Neuronal stem cell (in vitro differentiated cells): ENCODE measurements at regions not wholly inside any gene's neighbourhood (a gene's known extent, or its start where the extent isn't known, plus 50 kb on each side); places are given as distances from the start of the nearest gene placed in this dataset.
A peak's percentile ranks its signal among the peaks of the same experiment; 100 is the strongest.

Experiments used
- DNase-seq: peaks from one replicate; pipeline ENCODE4 v3.0.0-alpha.2; 2013; ENCODE audit warnings: low spot score
- H2AFZ ChIP-seq: one replicate; pipeline ENCODE4 v1.6.1; 2013; ENCODE audit warnings: mild to moderate bottlenecking, low read length, inconsistent platforms
- H2AK5ac ChIP-seq: 2 replicates; pipeline ENCODE4 v1.6.1; 2013; ENCODE audit warnings: low read depth, mild to moderate bottlenecking, inconsistent platforms, low read length, moderate library complexity, mixed read lengths
- H2BK120ac ChIP-seq: 2 replicates; pipeline ENCODE4 v1.6.1; 2013; ENCODE audit warnings: low read depth, mild to moderate bottlenecking, inconsistent platforms, low read length, moderate library complexity, mixed read lengths
- H2BK12ac ChIP-seq: one replicate; pipeline ENCODE4 v1.6.1; 2013; ENCODE audit warnings: low read length, inconsistent platforms
- H2BK15ac ChIP-seq: 2 replicates; pipeline ENCODE4 v1.6.1; 2013; ENCODE audit warnings: mild to moderate bottlenecking, low read length, inconsistent platforms, mixed read lengths
- H2BK5ac ChIP-seq: one replicate; pipeline ENCODE4 v1.6.1; 2013; ENCODE audit warnings: inconsistent platforms, mild to moderate bottlenecking, low read length, moderate library complexity
- H3K14ac ChIP-seq: one replicate; pipeline ENCODE4 v1.6.1; 2013; ENCODE audit warnings: low read length, inconsistent platforms
- H3K18ac ChIP-seq: 2 replicates; pipeline ENCODE4 v1.6.1; 2013; ENCODE audit warnings: low read length, inconsistent platforms
- H3K23ac ChIP-seq: 2 replicates; pipeline ENCODE4 v1.6.1; 2013; ENCODE audit warnings: low read depth, mild to moderate bottlenecking, mixed read lengths, low read length, inconsistent platforms; ENCODE audit not compliant: poor library complexity
- H3K27ac ChIP-seq: replicated peaks from 3 replicates; pipeline ENCODE4 v1.5.1; 2013; ENCODE audit warnings: low read length, inconsistent platforms
- H3K27me3 ChIP-seq, 3 experiments: 2 replicates each; pipeline ENCODE4 v1.6.1; 2013; ENCODE audit warnings: low read length in 3 of 3, mild to moderate bottlenecking in 2 of 3, inconsistent platforms in 1 of 3, low read depth in 1 of 3, mixed read lengths in 1 of 3, moderate library complexity in 1 of 3; ENCODE audit not compliant: control insufficient read depth in 3 of 3, insufficient read depth in 3 of 3
- H3K36me3 ChIP-seq, 2 donors: replicated peaks in 1 of 2; 2 replicates each; pipeline ENCODE4 v1.6.1; 2013; ENCODE audit warnings: low read length in 2 of 2; ENCODE audit not compliant: control insufficient read depth in 2 of 2, insufficient read depth in 2 of 2
- H3K4ac ChIP-seq: 2 replicates; pipeline ENCODE4 v1.6.1; 2013; ENCODE audit warnings: inconsistent platforms, mild to moderate bottlenecking, low read length, moderate library complexity
- H3K4me1 ChIP-seq, 2 donors: 1 replicate in 1 of 2; 2 replicates in 1 of 2; pipeline ENCODE4 v1.6.1; 2013; ENCODE audit warnings: low read length in 2 of 2, low read depth in 1 of 2; ENCODE audit not compliant: control insufficient read depth in 2 of 2, insufficient read depth in 1 of 2
- H3K4me2 ChIP-seq: one replicate; pipeline ENCODE4 v1.6.1; 2013; ENCODE audit warnings: mild to moderate bottlenecking, low read length, inconsistent platforms; ENCODE audit not compliant: insufficient read depth, poor library complexity, severe bottlenecking
- H3K4me3 ChIP-seq, 2 donors: 2 replicates each; pipeline ENCODE4 v1.5.1; 2013; ENCODE audit warnings: low read length in 2 of 2, mild to moderate bottlenecking in 2 of 2, inconsistent platforms in 1 of 2, moderate library complexity in 1 of 2
- H3K79me1 ChIP-seq: one replicate; pipeline ENCODE4 v1.6.1; 2013; ENCODE audit warnings: low read depth, mild to moderate bottlenecking, inconsistent platforms, low read length, moderate library complexity
- H3K9ac ChIP-seq: one replicate; pipeline ENCODE4 v1.6.1; 2013; ENCODE audit warnings: mild to moderate bottlenecking, low read depth, low read length, inconsistent platforms; ENCODE audit not compliant: poor library complexity
- H3K9me3 ChIP-seq, 2 donors: replicated peaks in 1 of 2; 2 replicates each; pipeline versions ENCODE3 to v1.6.1; 2013; ENCODE audit warnings: low read length in 2 of 2, mild to moderate bottlenecking in 2 of 2, inconsistent platforms in 1 of 2, low read depth in 1 of 2, mixed read lengths in 1 of 2, moderate library complexity in 1 of 2; ENCODE audit not compliant: control insufficient read depth in 2 of 2, insufficient read depth in 1 of 2
- H4K8ac ChIP-seq: one replicate; pipeline ENCODE4 v1.6.1; 2013; ENCODE audit warnings: low read depth, mild to moderate bottlenecking, inconsistent platforms, low read length, moderate library complexity
- H4K91ac ChIP-seq: one replicate; pipeline ENCODE4 v1.6.1; 2013; ENCODE audit warnings: low read length, low read depth, mild to moderate bottlenecking, inconsistent platforms; ENCODE audit not compliant: poor library complexity
- WGBS, 2 donors: extraction: QIAGEN DNeasy Blood & Tissue Kit; methylation state at CpG; one replicate each; pipeline ENCODE4 v1.1.7; 2013; ENCODE audit warnings: missing lambda C conversion rate in 2 of 2, mixed read lengths in 1 of 2; ENCODE audit not compliant: insufficient read length in 2 of 2, insufficient replicate concordance in 1 of 2; ENCODE audit errors: extremely low coverage in 2 of 2; 5-methylcytosine and 5-hydroxymethylcytosine counted together

GRCh38 chr3:151578495-151578894 is 117.6 kb upstream of the IGSF10 start:
- Histone ChIP-seq H2BK5ac (no peak overlapping the region), H3K4ac (no peak overlapping the region), H3K14ac (no peak overlapping the region), H3K27ac (no peak overlapping the region), H3K9me3 (peaks cover 0 to 3% of the 10 kb centered on the region in 2 donors), H3K4me2 (no peak overlapping the region), H2AK5ac (no peak overlapping the region), H4K91ac (no peak overlapping the region), H3K27me3 (no peaks in the 10 kb centered on the region), H2BK15ac (no peak overlapping the region), H3K18ac (no peak overlapping the region), H3K4me1 (peaks cover 0 to 4% of the 10 kb centered on the region in 2 donors), H2BK12ac (no peak overlapping the region), H3K79me1 (no peaks in the 10 kb centered on the region), H3K36me3 (no peaks in the 10 kb centered on the region), H3K4me3 (no peak overlapping the region), H3K9ac (no peak overlapping the region), H2AFZ (no peak overlapping the region), H2BK120ac (no peak overlapping the region), H3K23ac (no peak overlapping the region), H4K8ac (no peak overlapping the region)
- WGBS, 2 donors = no CpG with 5 or more reads among the region's 1 CpG
- DNase-seq = no peak

GRCh38 chr3:151576511-151577137 is 115.8 kb upstream of the IGSF10 start:
- no peak overlapping the region for H3K27ac ChIP-seq
- H3K4me2 ChIP-seq = no peak overlapping the region
- no peak overlapping the region for H2BK15ac ChIP-seq
- no peak overlapping the region for H4K8ac ChIP-seq
- WGBS, 2 donors = no CpG with 5 or more reads among the region's 7 CpGs
- peak overlapping the region; percentile 47 for H2AFZ ChIP-seq
- no peak overlapping the region for H4K91ac ChIP-seq
- H2AK5ac ChIP-seq = no peak overlapping the region
- H3K9ac ChIP-seq = no peak overlapping the region
- H3K18ac ChIP-seq = no peak overlapping the region
- no peak overlapping the region for H3K14ac ChIP-seq
- no peaks in the 10 kb centered on the region for H3K36me3 ChIP-seq
- DNase-seq = no peak
- no peaks in the 10 kb centered on the region for H3K79me1 ChIP-seq
- no peak overlapping the region for H3K4me3 ChIP-seq
- H3K9me3 ChIP-seq = peaks cover 0 to 3% of the 10 kb centered on the region in 2 donors
- no peak overlapping the region for H3K4ac ChIP-seq
- peaks cover 0 to 4% of the 10 kb centered on the region in 2 donors for H3K4me1 ChIP-seq
- no peaks in the 10 kb centered on the region for H3K27me3 ChIP-seq
- H2BK120ac ChIP-seq = no peak overlapping the region
- H2BK5ac ChIP-seq = no peak overlapping the region
- H3K23ac ChIP-seq = no peak overlapping the region
- no peak overlapping the region for H2BK12ac ChIP-seq

- no peak overlapping the region for H2BK15ac ChIP-seq
- no peak overlapping the region for H3K4ac ChIP-seq
- peaks cover 0 to 3% (median 0%) of the 10 kb centered on the region in 3 experiments for H3K27me3 ChIP-seq
- H3K9ac ChIP-seq = no peak overlapping the region
- H2AFZ ChIP-seq = no peak overlapping the region
- H2BK5ac ChIP-seq = no peak overlapping the region
- no peak overlapping the region for H3K4me3 ChIP-seq
- no peak overlapping the region for H2AK5ac ChIP-seq
- no peak for DNase-seq
- H3K79me1 ChIP-seq = no peaks in the 10 kb centered on the region
- no CpG with 5 or more reads among the region's 4 CpGs for WGBS, 2 donors
- H3K36me3 ChIP-seq = peaks cover 0 to 1% of the 10 kb centered on the region in 2 donors
- H4K91ac ChIP-seq = no peak overlapping the region
- no peak overlapping the region for H2BK120ac ChIP-seq
- H3K14ac ChIP-seq = no peak overlapping the region
- no peaks in the 10 kb centered on the region for H3K4me1 ChIP-seq
- H3K4me2 ChIP-seq = no peak overlapping the region
- H3K23ac ChIP-seq = no peak overlapping the region
- H3K9me3 ChIP-seq = no peaks in the 10 kb centered on the region
- no peak overlapping the region for H3K18ac ChIP-seq
- H3K27ac ChIP-seq = no peak overlapping the region
- no peak overlapping the region for H2BK12ac ChIP-seq
- no peak overlapping the region for H4K8ac ChIP-seq
Observed at GRCh38 chr3:151568184-151568583, 107.3 kb upstream of the IGSF10 start.

- H3K9me3 ChIP-seq = no peaks in the 10 kb centered on the region
- H3K14ac ChIP-seq = no peak overlapping the region
- no peak overlapping the region for H3K18ac ChIP-seq
- WGBS, 2 donors = no CpG with 5 or more reads among the region's 2 CpGs
- DNase-seq = no peak
- no peaks in the 10 kb centered on the region for H3K79me1 ChIP-seq
- H2BK15ac ChIP-seq = no peak overlapping the region
- no peak overlapping the region for H2AK5ac ChIP-seq
- H3K9ac ChIP-seq = no peak overlapping the region
- H3K4ac ChIP-seq = no peak overlapping the region
- H3K4me1 ChIP-seq = no peaks in the 10 kb centered on the region
- no peak overlapping the region for H3K4me2 ChIP-seq
- H2BK120ac ChIP-seq = no peak overlapping the region
- no peak overlapping the region for H2BK5ac ChIP-seq
- H2AFZ ChIP-seq = no peak overlapping the region
- H3K27ac ChIP-seq = no peak overlapping the region
- no peak overlapping the region for H3K23ac ChIP-seq
- H4K91ac ChIP-seq = no peak overlapping the region
- H3K27me3 ChIP-seq = peaks cover 0 to 3% (median 0%) of the 10 kb centered on the region in 3 experiments
- H4K8ac ChIP-seq = no peak overlapping the region
- peaks cover 0 to 1% of the 10 kb centered on the region in 2 donors for H3K36me3 ChIP-seq
- H2BK12ac ChIP-seq = no peak overlapping the region
- no peak overlapping the region for H3K4me3 ChIP-seq
Observed at GRCh38 chr3:151567477-151567876, 106.6 kb upstream of the IGSF10 start.
